Trophoblast cell (in vitro differentiated cells and primary cell): ENCODE measurements at regions not wholly inside any gene's neighbourhood (a gene's known extent, or its start where the extent isn't known, plus 50 kb on each side); places are given as distances from the start of the nearest gene placed in this dataset.

Experiments used
- DNase-seq, 2 donors: peaks; one replicate each; pipeline ENCODE4 v3.0.0-alpha.2; 2016
- H2AFZ ChIP-seq: 2 replicates; pipeline ENCODE4 v1.6.1; 2013; ENCODE audit warnings: low read length, moderate library complexity, mild to moderate bottlenecking; ENCODE audit not compliant: insufficient read depth, poor library complexity
- H2AK5ac ChIP-seq: 2 replicates; pipeline ENCODE4 v1.6.1; 2013; ENCODE audit warnings: mild to moderate bottlenecking, low read length
- H2BK120ac ChIP-seq: 2 replicates; pipeline ENCODE4 v1.6.1; 2013; ENCODE audit warnings: low read length, mild to moderate bottlenecking, moderate library complexity; ENCODE audit not compliant: insufficient read depth, poor library complexity
- H2BK12ac ChIP-seq: 2 replicates; pipeline ENCODE4 v1.6.1; 2013; ENCODE audit warnings: mild to moderate bottlenecking, low read length, moderate library complexity
- H2BK5ac ChIP-seq: 2 replicates; pipeline ENCODE4 v1.6.1; 2013; ENCODE audit warnings: low read length, low read depth, moderate library complexity, mild to moderate bottlenecking; ENCODE audit not compliant: poor library complexity
- H3K14ac ChIP-seq: 2 replicates; pipeline ENCODE4 v1.6.1; 2013; ENCODE audit warnings: mild to moderate bottlenecking, low read length
- H3K18ac ChIP-seq: 2 replicates; pipeline ENCODE4 v1.6.1; 2013; ENCODE audit warnings: mild to moderate bottlenecking, low read length
- H3K23ac ChIP-seq: 2 replicates; pipeline ENCODE4 v1.6.1; 2013; ENCODE audit warnings: low read length
- H3K27ac ChIP-seq: 2 replicates; pipeline ENCODE4 v1.5.1; 2013; ENCODE audit warnings: low read depth, mild to moderate bottlenecking, inconsistent platforms, low read length, moderate library complexity
- H3K27me3 ChIP-seq: 2 replicates; pipeline ENCODE4 v1.6.1; 2013; ENCODE audit warnings: inconsistent platforms, mild to moderate bottlenecking, low read length, moderate library complexity; ENCODE audit not compliant: insufficient read depth
- H3K36me3 ChIP-seq, 2 experiments: 1 replicate in 1 of 2; 2 replicates in 1 of 2; pipeline ENCODE4 v1.6.1; 2013; ENCODE audit warnings: low read length in 2 of 2, mild to moderate bottlenecking in 2 of 2, moderate library complexity in 1 of 2; ENCODE audit not compliant: insufficient read depth in 2 of 2, control insufficient read depth in 1 of 2
- H3K4ac ChIP-seq: 2 replicates; pipeline ENCODE4 v1.6.1; 2013; ENCODE audit warnings: low read depth, mild to moderate bottlenecking, low read length, moderate library complexity
- H3K4me1 ChIP-seq, 2 experiments: 1 replicate in 1 of 2; 2 replicates in 1 of 2; pipeline ENCODE4 v1.6.1; 2013; ENCODE audit warnings: low read length in 2 of 2, mild to moderate bottlenecking in 2 of 2, moderate library complexity in 1 of 2; ENCODE audit not compliant: insufficient read depth in 2 of 2, control insufficient read depth in 1 of 2
- H3K4me2 ChIP-seq: 2 replicates; pipeline ENCODE4 v1.6.1; 2013; ENCODE audit warnings: inconsistent platforms, mild to moderate bottlenecking, low read length, moderate library complexity
- H3K4me3 ChIP-seq: 2 replicates; pipeline ENCODE4 v1.5.1; 2013; ENCODE audit warnings: mild to moderate bottlenecking, low read depth, low read length, inconsistent platforms
- H3K79me1 ChIP-seq: one replicate; pipeline ENCODE4 v1.6.1; 2013; ENCODE audit warnings: low read length
- H3K79me2 ChIP-seq: 2 replicates; pipeline ENCODE4 v1.6.1; 2013; ENCODE audit warnings: low read length, mild to moderate bottlenecking; ENCODE audit not compliant: control insufficient read depth, insufficient read depth, poor library complexity
- H3K9ac ChIP-seq: 2 replicates; pipeline ENCODE4 v1.6.1; 2013; ENCODE audit warnings: mild to moderate bottlenecking, low read length
- H3K9me3 ChIP-seq: 2 replicates; pipeline ENCODE4 v1.6.1; 2013; ENCODE audit warnings: low read depth, mild to moderate bottlenecking, control low read depth, inconsistent platforms, low read length; ENCODE audit not compliant: insufficient read depth
- H4K12ac ChIP-seq: 2 replicates; pipeline ENCODE4 v1.6.1; 2013; ENCODE audit warnings: low read depth, mild to moderate bottlenecking, low read length, moderate library complexity
- H4K8ac ChIP-seq: 2 replicates; pipeline ENCODE4 v1.6.1; 2013; ENCODE audit warnings: low read depth, mild to moderate bottlenecking, low read length, moderate library complexity
- H4K91ac ChIP-seq: one replicate; pipeline ENCODE4 v1.6.1; 2013; ENCODE audit warnings: low read depth, mild to moderate bottlenecking, low read length, moderate library complexity
- WGBS: extraction: QIAGEN DNeasy Blood & Tissue Kit; methylation state at CpG from one replicate; pipeline ENCODE4 v1.1.7; 2013; ENCODE audit warnings: missing lambda C conversion rate; ENCODE audit not compliant: insufficient read length, insufficient coverage; ENCODE audit errors: extremely low coverage; 5-methylcytosine and 5-hydroxymethylcytosine counted together

- Histone ChIP-seq H2BK12ac (no peak overlapping the region), H4K91ac (no peak overlapping the region), H3K23ac (no peak overlapping the region), H3K14ac (no peak overlapping the region), H2AFZ (no peak overlapping the region), H3K9me3 (no peaks in the 10 kb centered on the region), H3K4me3 (no peak overlapping the region), H4K12ac (no peak overlapping the region), H3K79me2 (no peaks in the 10 kb centered on the region), H3K4ac (no peak overlapping the region), H3K27me3 (no peaks in the 10 kb centered on the region), H2BK120ac (no peak overlapping the region), H4K8ac (no peak overlapping the region), H2AK5ac (no peak overlapping the region), H3K4me1 (peaks cover 0 to 2% of the 10 kb centered on the region in 2 experiments), H3K4me2 (no peak overlapping the region), H2BK5ac (no peak overlapping the region), H3K27ac (peak overlapping the region; percentile 59), H3K18ac (no peak overlapping the region), H3K79me1 (no peaks in the 10 kb centered on the region), H3K36me3 (no peaks in the 10 kb centered on the region), H3K9ac (no peak overlapping the region)
- peak in 1 of 2 donors; percentile 28 for DNase-seq
- WGBS: no CpG with 5 or more reads among the region's 3 CpGs
Observed at GRCh38 chr13:105135852-105136615, 1399.4 kb downstream of the EFNB2 start.

GRCh38 chr13:105127732-105128131, 1407.7 kb downstream of the EFNB2 start:
- H3K4me3 ChIP-seq: no peak overlapping the region
- no peak overlapping the region for H3K18ac ChIP-seq
- H3K79me2 ChIP-seq: no peaks in the 10 kb centered on the region
- DNase-seq: no peak
- H3K4me1 ChIP-seq: no peaks in the 10 kb centered on the region
- no peaks in the 10 kb centered on the region for H3K27me3 ChIP-seq
- H3K36me3 ChIP-seq: no peaks in the 10 kb centered on the region
- no peak overlapping the region for H3K4me2 ChIP-seq
- H2AFZ ChIP-seq: no peak overlapping the region
- no CpG with 5 or more reads among the region's 2 CpGs for WGBS
- no peak overlapping the region for H3K9ac ChIP-seq
- no peak overlapping the region for H4K12ac ChIP-seq
- H4K8ac ChIP-seq: no peak overlapping the region
- H3K23ac ChIP-seq: no peak overlapping the region
- H3K14ac ChIP-seq: no peak overlapping the region
- H2BK12ac ChIP-seq: no peak overlapping the region
- no peak overlapping the region for H2AK5ac ChIP-seq
- H2BK120ac ChIP-seq: no peak overlapping the region
- no peak overlapping the region for H4K91ac ChIP-seq
- H3K27ac ChIP-seq: no peak overlapping the region
- H2BK5ac ChIP-seq: no peak overlapping the region
- no peaks in the 10 kb centered on the region for H3K9me3 ChIP-seq
- no peak overlapping the region for H3K4ac ChIP-seq
- no peaks in the 10 kb centered on the region for H3K79me1 ChIP-seq

- Histone ChIP-seq H4K12ac (no peak overlapping the region), H2AFZ (no peak overlapping the region), H3K18ac (no peak overlapping the region), H3K4me3 (no peak overlapping the region), H2AK5ac (no peak overlapping the region), H3K4me1 (no peaks in the 10 kb centered on the region), H2BK120ac (no peak overlapping the region), H3K9me3 (no peaks in the 10 kb centered on the region), H3K14ac (no peak overlapping the region), H2BK5ac (no peak overlapping the region), H2BK12ac (no peak overlapping the region), H3K9ac (no peak overlapping the region), H3K23ac (no peak overlapping the region), H3K79me1 (no peaks in the 10 kb centered on the region), H3K4ac (no peak overlapping the region), H3K4me2 (no peak overlapping the region), H4K91ac (no peak overlapping the region), H3K27me3 (no peaks in the 10 kb centered on the region), H3K79me2 (no peaks in the 10 kb centered on the region), H4K8ac (no peak overlapping the region), H3K27ac (no peak overlapping the region), H3K36me3 (no peaks in the 10 kb centered on the region)
- WGBS: no CpG with 5 or more reads among the region's 4 CpGs
- DNase-seq: no peak
Observed at GRCh38 chr13:105121221-105121620, 1414.2 kb downstream of the EFNB2 start.

- no peak for DNase-seq
- Histone ChIP-seq H3K4me2 (no peak overlapping the region), H2AFZ (no peak overlapping the region), H3K9me3 (no peaks in the 10 kb centered on the region), H3K27me3 (no peaks in the 10 kb centered on the region), H3K36me3 (no peaks in the 10 kb centered on the region), H3K4me1 (no peaks in the 10 kb centered on the region), H3K79me1 (no peaks in the 10 kb centered on the region), H3K23ac (no peak overlapping the region), H3K4me3 (no peak overlapping the region), H3K79me2 (no peaks in the 10 kb centered on the region), H4K8ac (no peak overlapping the region), H4K91ac (no peak overlapping the region), H2BK5ac (no peak overlapping the region), H2BK120ac (no peak overlapping the region), H3K9ac (no peak overlapping the region), H3K18ac (no peak overlapping the region), H2BK12ac (no peak overlapping the region), H3K4ac (no peak overlapping the region), H3K14ac (no peak overlapping the region), H2AK5ac (no peak overlapping the region), H3K27ac (no peak overlapping the region), H4K12ac (no peak overlapping the region)
Observed at GRCh38 chr13:105118426-105118985, 1417.0 kb downstream of the EFNB2 start.
